NCI-H748 (cell line): ENCODE measurements at regions not wholly inside any gene's neighbourhood (a gene's known extent, or its start where the extent isn't known, plus 50 kb on each side); places are given as distances from the start of the nearest gene placed in this dataset.
A peak's percentile ranks its signal among the peaks of the same experiment; 100 is the strongest.

Experiments used
- DNase-seq: peaks from one replicate; lab custom pipeline; 2025; ENCODE audit not compliant: unreplicated experiment; lab: John Stamatoyannopoulos, UW

- DNase-seq, result no peak
Observed at GRCh38 chr10:31143331-31143935, 111.8 kb upstream of the ZNF438 start.

GRCh38 chr10:31145986-31146385 is 114.3 kb upstream of the ZNF438 start:
- no peak for DNase-seq

DNA sequence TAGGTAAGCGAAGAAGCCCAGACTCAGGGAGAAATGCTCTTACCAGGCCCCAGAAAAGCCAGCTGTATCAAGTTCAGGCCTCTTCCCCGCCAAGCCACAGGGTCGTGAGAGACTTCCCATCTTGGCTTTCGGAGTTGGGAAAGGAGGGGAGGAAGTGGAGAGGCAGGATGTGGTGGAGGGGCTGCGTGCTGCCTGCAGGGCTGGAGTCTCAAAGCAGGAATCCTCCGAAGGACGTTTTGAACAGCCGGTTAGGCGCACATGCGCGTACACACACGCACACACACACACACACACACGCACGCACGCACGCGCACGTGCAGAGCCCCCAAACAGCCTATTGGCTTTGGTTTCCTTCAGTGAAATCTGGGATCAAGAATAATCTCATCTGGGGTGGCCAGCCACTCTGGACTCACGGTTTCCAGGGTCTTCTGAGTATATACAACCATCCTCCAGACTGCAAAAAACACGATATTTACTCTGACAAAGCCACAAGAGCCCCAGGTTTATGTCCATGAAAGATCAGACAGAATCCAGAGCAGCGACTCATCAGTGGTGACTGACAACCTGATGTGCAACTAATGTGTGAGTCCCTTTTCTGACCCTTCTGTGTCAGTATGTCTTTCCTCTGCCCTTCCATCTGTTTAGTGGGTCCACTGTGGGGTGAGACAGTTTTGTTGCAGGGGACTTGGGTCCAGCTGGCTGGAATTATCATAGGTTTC is 115.0 kb upstream of the ZNF438 start:
- DNase-seq, result no peak

- no peak for DNase-seq
Observed at GRCh38 chr10:31147210-31147608, 115.5 kb upstream of the ZNF438 start.

DNA sequence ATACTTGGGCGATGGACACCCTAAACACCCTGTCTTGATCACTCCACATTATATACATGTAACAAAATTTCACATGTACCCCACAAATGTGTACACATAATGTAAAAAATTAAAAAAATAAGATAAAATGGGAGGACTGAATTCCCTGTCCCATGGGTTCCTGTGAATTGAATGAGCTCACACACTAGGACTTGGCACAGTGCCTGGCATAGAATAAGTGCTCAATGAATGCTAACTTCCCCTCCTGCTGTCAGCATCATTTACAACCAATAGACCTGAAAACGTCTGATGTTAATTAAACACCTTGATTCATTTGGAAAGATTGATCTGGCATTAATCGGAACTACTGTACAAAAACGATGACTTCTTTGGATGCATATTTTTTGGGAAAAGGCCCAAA is 117.3 kb upstream of the ZNF438 start:
- peak; percentile 29 for DNase-seq

- no peak for DNase-seq
Observed at GRCh38 chr10:31149835-31150512, 118.3 kb upstream of the ZNF438 start.

GRCh38 chr10:31151301-31151700 is 119.6 kb upstream of the ZNF438 start:
- no peak for DNase-seq

DNA sequence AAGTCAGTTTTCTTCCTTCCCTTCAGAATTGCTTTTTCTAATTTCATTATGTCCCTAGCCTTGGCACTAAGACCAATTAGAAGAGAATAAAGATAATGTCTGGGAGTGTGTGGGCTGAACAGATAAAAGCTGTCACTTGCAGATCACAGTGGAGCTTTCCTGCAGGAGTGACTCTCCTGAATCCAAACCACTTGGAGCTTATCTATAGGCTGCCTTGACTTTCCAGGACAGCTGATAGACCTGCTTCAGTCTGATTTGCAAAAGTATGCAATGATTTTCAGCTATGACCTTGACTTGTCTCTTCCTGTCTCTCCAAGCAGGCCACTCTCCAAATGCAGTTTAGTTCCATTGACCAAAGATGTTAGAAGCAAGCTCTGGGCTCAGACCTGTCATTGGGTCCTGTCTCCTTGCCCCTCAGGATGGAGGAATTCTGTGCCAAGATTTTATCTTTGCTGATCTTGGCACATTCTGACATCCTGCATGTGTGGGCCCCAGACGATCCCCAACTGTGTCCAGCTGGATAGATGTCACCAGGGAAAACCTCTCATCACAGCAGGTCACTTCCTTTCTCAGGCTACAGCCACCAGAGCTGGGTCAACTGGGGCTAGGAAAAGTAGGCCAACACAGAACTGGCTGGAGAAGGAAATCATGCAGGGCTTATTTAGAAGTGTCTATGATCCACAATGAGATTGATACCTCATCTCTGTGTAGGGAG is 120.9 kb upstream of the ZNF438 start:
- no peak for DNase-seq

DNA sequence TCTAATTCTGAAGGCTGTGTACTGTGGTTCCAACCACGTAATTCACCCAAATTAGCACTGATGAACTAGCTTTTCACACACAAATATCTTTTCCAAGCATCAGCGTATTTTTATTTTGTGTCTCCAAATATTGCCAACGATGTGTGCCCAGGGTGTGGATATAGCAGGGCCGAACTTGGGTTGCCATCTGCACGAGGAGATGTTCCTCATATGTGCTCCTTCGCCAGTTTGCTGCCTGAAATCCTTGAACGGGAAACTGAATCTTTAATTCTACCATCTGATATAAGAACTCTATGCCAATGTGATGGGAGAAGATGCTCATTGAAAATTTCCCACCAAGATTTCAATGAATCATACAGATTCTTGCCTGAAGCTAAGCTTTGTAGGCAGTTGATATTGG is 121.5 kb upstream of the ZNF438 start:
- no peak for DNase-seq

GRCh38 chr10:31153692-31154091 is 122.0 kb upstream of the ZNF438 start:
- no peak for DNase-seq

DNA sequence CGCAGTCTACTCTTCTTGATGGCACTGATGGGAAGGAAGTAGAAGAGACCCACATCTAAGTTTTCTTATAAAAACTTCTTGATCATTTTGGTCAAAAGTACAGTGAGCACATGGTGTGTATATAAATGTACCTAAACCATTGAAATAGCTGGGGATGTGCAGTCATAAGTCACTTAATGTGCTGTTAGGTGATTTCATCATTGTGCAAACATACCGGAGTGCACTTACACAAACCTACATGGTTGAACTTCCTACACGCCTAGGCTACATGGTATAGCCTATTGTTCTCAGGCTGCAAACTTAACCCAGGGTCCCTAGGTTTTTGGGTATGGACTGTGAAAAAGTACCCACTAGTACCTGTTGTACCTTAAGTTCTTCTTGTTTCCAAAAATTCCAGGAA is 123.3 kb upstream of the ZNF438 start:
- DNase-seq, result no peak

DNA sequence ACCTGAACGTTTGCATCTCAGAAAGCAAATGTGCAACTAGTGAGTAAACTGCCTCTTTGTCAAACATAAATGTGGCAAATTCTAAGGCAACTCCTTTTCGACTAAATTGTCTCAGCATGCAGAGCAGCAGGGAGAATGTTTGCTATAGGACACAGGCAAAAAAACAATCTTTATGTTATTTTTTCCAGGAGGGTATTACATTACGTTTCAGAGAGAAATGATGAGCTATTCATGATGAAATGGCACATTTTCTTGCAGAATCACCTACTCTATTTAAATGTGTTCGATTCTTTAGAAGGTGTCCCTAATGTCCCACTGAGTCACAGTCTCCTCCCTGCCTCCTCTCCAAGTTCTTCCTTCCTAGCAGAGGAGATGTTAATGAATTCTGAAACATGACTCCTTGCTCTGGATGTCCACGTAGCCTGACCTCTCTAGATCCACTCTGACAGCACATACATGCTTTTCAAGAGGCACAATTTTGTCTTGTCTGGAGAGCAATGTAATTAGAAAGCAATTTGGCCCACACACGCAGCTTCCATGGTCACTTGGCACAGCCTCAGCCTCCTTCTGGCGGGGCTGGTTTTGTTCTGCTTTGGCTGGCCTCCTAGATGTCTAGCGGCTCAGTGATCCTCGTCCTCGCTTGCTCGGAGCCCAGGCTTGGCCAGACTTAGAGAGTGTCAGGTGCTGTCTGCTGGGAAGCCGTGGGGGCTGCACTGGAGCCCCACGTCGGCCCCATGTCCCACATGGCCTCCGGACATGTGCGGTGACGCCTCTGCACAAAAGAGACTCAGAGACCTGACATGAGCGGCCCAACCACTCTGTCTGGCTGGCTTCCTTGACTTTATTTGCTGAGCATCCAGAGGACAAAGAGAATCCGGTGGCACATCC is 125.7 kb upstream of the ZNF438 start:
- DNase-seq, result peak; percentile 59

GRCh38 chr10:31158011-31158658 is 126.5 kb upstream of the ZNF438 start:
- no peak for DNase-seq

DNA sequence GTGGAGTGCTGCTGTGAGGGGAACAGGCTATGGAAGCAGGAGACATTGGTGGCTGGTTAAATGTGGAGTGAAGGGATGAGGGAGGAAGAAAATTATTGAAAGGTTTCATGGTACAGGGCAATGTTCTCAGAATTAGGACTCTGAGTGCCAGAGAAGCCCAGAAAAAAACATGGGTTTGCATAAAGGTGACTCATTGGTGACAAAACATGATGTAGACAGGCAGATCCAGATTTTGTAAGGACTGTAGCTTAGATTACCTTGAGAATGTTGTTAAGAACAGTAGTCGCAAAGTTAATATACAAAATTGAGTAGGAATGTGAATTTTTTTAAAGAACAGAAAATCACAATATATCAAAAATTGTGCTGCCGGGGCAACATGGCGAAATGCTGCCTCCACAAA is 134.9 kb upstream of the ZNF438 start:
- DNase-seq, result no peak

- no peak for DNase-seq
Observed at GRCh38 chr10:31170636-31171035, 139.0 kb upstream of the ZNF438 start.

DNA sequence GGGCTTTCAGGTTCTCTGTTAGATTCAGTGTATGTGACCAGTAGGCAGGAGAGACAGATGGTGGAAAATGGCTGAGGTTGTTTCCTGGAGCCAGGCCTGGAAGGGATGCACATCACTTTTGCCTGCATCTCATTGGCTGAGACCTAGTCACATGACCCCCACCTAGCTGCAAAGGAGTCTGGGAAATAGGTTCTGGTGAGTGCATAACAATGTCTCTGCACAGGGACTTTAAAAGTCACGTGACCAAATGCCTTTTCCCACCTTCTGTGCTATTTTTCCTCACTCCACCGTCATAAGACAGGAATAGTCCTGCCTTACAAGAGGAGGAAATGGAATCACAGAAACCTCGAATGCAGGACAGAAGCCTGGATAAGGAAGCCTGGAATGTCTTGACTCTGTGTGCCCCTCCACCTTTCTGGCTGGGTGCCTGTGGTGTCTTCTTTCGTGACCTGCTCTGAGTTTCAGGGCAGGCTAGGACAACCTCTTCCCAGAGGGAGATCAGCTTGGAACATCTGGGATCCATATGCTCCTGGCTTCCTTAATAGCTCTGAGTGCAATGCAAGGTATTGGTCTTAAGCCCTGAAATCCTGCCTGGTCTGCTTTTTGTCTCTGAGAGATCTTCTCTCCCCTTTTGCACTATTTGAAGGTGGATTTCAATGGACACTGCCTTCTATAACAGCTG is 139.9 kb upstream of the ZNF438 start:
- no peak for DNase-seq

DNA sequence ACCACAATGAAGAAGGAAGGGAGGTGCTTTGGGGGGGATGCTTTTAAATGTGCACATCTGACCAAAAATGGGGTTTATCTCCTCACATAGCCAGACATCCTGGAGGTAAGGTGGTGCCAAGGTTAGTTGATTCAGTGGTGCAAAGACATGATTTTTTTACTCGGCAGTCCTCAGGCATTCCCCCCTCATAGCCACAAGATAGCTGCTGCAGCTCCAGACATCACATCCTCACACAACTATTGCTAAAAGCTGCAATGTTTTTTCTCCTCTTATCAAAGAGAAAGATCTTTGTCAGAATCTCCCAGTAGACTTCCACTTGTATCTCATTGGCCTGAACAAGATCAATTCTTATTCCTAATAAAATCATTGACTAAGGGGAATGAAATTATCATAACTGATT is 141.3 kb upstream of the ZNF438 start:
- DNase-seq, result no peak

DNA sequence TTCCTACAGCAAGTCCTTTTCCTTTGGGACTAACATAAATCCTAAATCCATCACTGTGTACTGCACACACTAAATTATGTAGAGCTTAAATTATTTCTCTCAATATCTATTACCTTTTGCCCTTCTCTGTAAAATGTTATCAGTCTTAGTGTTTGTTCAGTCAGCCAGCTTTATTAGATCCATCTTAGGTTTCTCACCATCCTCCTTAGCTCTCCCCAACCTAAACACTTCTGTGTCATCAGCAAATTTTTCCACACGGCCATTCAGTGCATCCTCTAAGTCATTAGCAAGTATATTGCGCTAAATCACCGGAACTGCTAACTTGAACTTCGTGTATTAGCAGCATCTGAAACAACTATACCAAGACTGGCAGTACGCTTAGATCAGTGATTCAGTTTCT is 142.1 kb upstream of the ZNF438 start:
- DNase-seq, result no peak

GRCh38 chr10:31179091-31179680 is 139.8 kb upstream of the ZEB1 start:
- no peak for DNase-seq
